Ishikawa (cell line): ENCODE measurements at regions not wholly inside any gene's neighbourhood (a gene's known extent, or its start where the extent isn't known, plus 50 kb on each side); places are given as distances from the start of the nearest gene placed in this dataset.

Experiments used
- CEBPB ChIP-seq: IDR thresholded peaks from 2 replicates; pipeline ENCODE4 v1.6.1; 2012
- CREB1 ChIP-seq: IDR thresholded peaks from 2 replicates; pipeline ENCODE4 v1.6.1; 2012; ENCODE audit warnings: low read depth
- EGR1 ChIP-seq: IDR thresholded peaks from 2 replicates; pipeline ENCODE4 v1.6.1; 2012
- EP300 ChIP-seq: IDR thresholded peaks from 2 replicates; pipeline ENCODE4 v1.6.1; 2012; ENCODE audit warnings: borderline replicate concordance
- FOXM1 ChIP-seq: IDR thresholded peaks from 2 replicates; pipeline ENCODE4 v1.6.1; 2012; ENCODE audit warnings: low read depth, borderline replicate concordance
- MAX ChIP-seq: IDR thresholded peaks from 2 replicates; pipeline ENCODE4 v1.6.1; 2012
- NFIC ChIP-seq: IDR thresholded peaks from 2 replicates; pipeline ENCODE4 v1.6.1; 2012
- RAD21 ChIP-seq: IDR thresholded peaks from 2 replicates; pipeline ENCODE4 v1.6.1; 2012; ENCODE audit warnings: low read depth
- REST ChIP-seq: IDR thresholded peaks from 2 replicates; pipeline ENCODE4 v1.6.1; 2012; ENCODE audit warnings: low read depth, mild to moderate bottlenecking
- TAF1 ChIP-seq: IDR thresholded peaks from 2 replicates; pipeline ENCODE4 v1.6.1; 2012; ENCODE audit warnings: low read depth, mild to moderate bottlenecking
- TCF12 ChIP-seq: IDR thresholded peaks from 2 replicates; pipeline ENCODE4 v1.6.1; 2012; ENCODE audit warnings: low read depth
- TEAD4 ChIP-seq: IDR thresholded peaks from 2 replicates; pipeline ENCODE4 v1.6.1; 2012
- USF1 ChIP-seq: IDR thresholded peaks from 2 replicates; pipeline ENCODE4 v1.6.1; 2012
- YY1 ChIP-seq: IDR thresholded peaks from 2 replicates; pipeline ENCODE4 v1.6.1; 2012; ENCODE audit warnings: low read depth
- ZBTB7A ChIP-seq: IDR thresholded peaks from 2 replicates; pipeline ENCODE4 v1.6.1; 2012; ENCODE audit warnings: low read depth

- no peak for TF ChIP-seq MAX
- TF ChIP-seq ZBTB7A, result no peak
- TF ChIP-seq FOXM1, result no peak
- TF ChIP-seq NFIC, result no peak
- TF ChIP-seq CEBPB, result no peak
- no peak for TF ChIP-seq REST
- no peak for TF ChIP-seq USF1
- no peak for TF ChIP-seq EP300
- no peak for TF ChIP-seq TEAD4
- no peak for TF ChIP-seq EGR1
- no peak for TF ChIP-seq TAF1
- TF ChIP-seq YY1, result no peak
- TF ChIP-seq CREB1, result no peak
- no peak for TF ChIP-seq RAD21
- no peak for TF ChIP-seq TCF12
Measured at GRCh38 chr2:47696478-47696831, 86.5 kb upstream of the MSH6 start.

GRCh38 chr2:47695800-47696477 is 87.0 kb upstream of the MSH6 start:
- TF ChIP-seq REST (no peak), EGR1 (no peak), RAD21 (no peak), CEBPB (no peak)

- TF ChIP-seq EP300 (no peak), TEAD4 (no peak), REST (no peak), CEBPB (no peak), RAD21 (no peak), CREB1 (no peak), EGR1 (no peak)
Measured at GRCh38 chr2:47690132-47690531, 92.8 kb upstream of the MSH6 start.

GRCh38 chr2:47688561-47688960 is 94.4 kb upstream of the MSH6 start:
- TF ChIP-seq NFIC, result peak; percentile 30; the same call in 1 of the 2 replicates
- TF ChIP-seq TEAD4, result no peak
- no peak for TF ChIP-seq CREB1

GRCh38 chr2:47687856-47688255 is 95.1 kb upstream of the MSH6 start:
- TF ChIP-seq EGR1, result no peak

- TF ChIP-seq TAF1 (no peak), FOXM1 (no peak), EP300 (no peak), TCF12 (no peak), TEAD4 (no peak), MAX (no peak), CEBPB (no peak), RAD21 (no peak)
Measured at GRCh38 chr2:47686018-47686417, 96.9 kb upstream of the MSH6 start.
